ENCODE measurements at regions not wholly inside any gene's neighbourhood (a gene's known extent, or its start where the extent isn't known, plus 50 kb on each side); places are given as distances from the start of the nearest gene placed in this dataset.

GRCh38 chr22:47816863-47817210 is 1054.4 kb downstream of the TBC1D22A start:
- Histone ChIP-seq H3K36me3 (ENCODE audit: control insufficient read depth in 1 of 2, insufficient read depth in 2 of 2, low read length in 2 of 2) (no peaks in the 10 kb centered on the region), H3K27ac (ENCODE audit: low read depth, low read length) (no peak overlapping the region), H3K9me2 (ENCODE audit: insufficient read depth) (no peaks in the 10 kb centered on the region), H4K20me1 (ENCODE audit: insufficient read depth) (no peaks in the 10 kb centered on the region), H3K9ac (ENCODE audit: low read length) (no peak overlapping the region), H3K9me3 (ENCODE audit: control insufficient read depth in 1 of 2, insufficient read depth in 1 of 2, low read depth in 1 of 2, low read length in 2 of 2) (peaks cover 0 to 8% of the 10 kb centered on the region in 2 experiments; a peak in 1 of 4 replicates), H3K79me2 (ENCODE audit: insufficient read depth, low read length) (no peaks in the 10 kb centered on the region), H3K4me2 (ENCODE audit: low read length) (no peak overlapping the region), H3K27me3 (ENCODE audit: insufficient read depth, low read length) (no peaks in the 10 kb centered on the region), H2AFZ (ENCODE audit: low read depth, low read length, poor library complexity, severe bottlenecking) (no peak overlapping the region), H3K4me3 (replicated peaks in 1 of 2; ENCODE audit: low read depth in 1 of 2, low read length in 2 of 2) (no peak overlapping the region), H3K4me1 (ENCODE audit: control insufficient read depth in 1 of 2, insufficient read depth in 2 of 2, low read length in 2 of 2) (no peaks in the 10 kb centered on the region)
- ChIA-PET CTCF (no interaction called here), RAD21 (ENCODE audit: low non-redundant PET in 1 of 2, low total read pairs in 2 of 2, uncharacterized antibody in 2 of 2, unreplicated experiment in 2 of 2) (no interaction called here), POLR2A (no interaction called here)
- TF ChIP-seq YY1 (IDR thresholded peaks at IDR 0.05; ENCODE audit: extremely low read depth, insufficient replicate concordance, low read depth, low read length): no peak
- TF ChIP-seq EGR1 (IDR thresholded peaks at IDR 0.05; ENCODE audit: low read depth): no peak
- no peak for TF ChIP-seq EZH2phosphoT487 (IDR thresholded peaks at IDR 0.05; ENCODE audit: borderline replicate concordance)
- TF ChIP-seq CBX3 (IDR thresholded peaks at IDR 0.05; ENCODE audit: low read depth): no peak
- TF ChIP-seq JUND (IDR thresholded peaks at IDR 0.05): no peak
- no peak for TF ChIP-seq ZBTB33 (IDR thresholded peaks at IDR 0.05; ENCODE audit: extremely low read depth, insufficient replicate concordance, low read length)
- no peak for TF ChIP-seq SP1 (IDR thresholded peaks at IDR 0.05; ENCODE audit: low read depth)
- TF ChIP-seq REST (IDR thresholded peaks at IDR 0.05; ENCODE audit: low read depth): no peak
- no peak for TF ChIP-seq CEBPB (IDR thresholded peaks at IDR 0.05; ENCODE audit: low read depth)
- no peak for TF ChIP-seq TCF7L2 (IDR thresholded peaks at IDR 0.05; ENCODE audit: borderline replicate concordance, extremely low read depth, insufficient read depth, insufficient read length)
- TF ChIP-seq SIN3A (IDR thresholded peaks at IDR 0.05; ENCODE audit: low read depth): no peak
- no peak for TF ChIP-seq ELF1 (IDR thresholded peaks at IDR 0.05; ENCODE audit: borderline replicate concordance, low read depth)
- TF ChIP-seq POLR2AphosphoS5 (IDR thresholded peaks at IDR 0.05; ENCODE audit: low read depth, low read length): no peak
- TF ChIP-seq FOSL1 (IDR thresholded peaks at IDR 0.05; ENCODE audit: low read depth): no peak
- TF ChIP-seq ZFX (IDR thresholded peaks at IDR 0.05): no peak
- no peak for TF ChIP-seq EZH2 (IDR thresholded peaks at IDR 0.05)
- no peak for TF ChIP-seq ZNF274 (IDR thresholded peaks at IDR 0.05; ENCODE audit: low read depth, low read length)
- no peak for TF ChIP-seq MAX (IDR thresholded peaks at IDR 0.05)
- DNase-seq (ENCODE audit: low read depth, low spot score): no peak
- ATAC-seq: no peak
- BruUV-seq (replicated peaks): no TSS peak
- intact Hi-C loops (cut with micrococcal nuclease): no loop called here
